Endothelial cell of umbilical vein (primary cell): ENCODE measurements at regions not wholly inside any gene's neighbourhood (a gene's known extent, or its start where the extent isn't known, plus 50 kb on each side); places are given as distances from the start of the nearest gene placed in this dataset.

Source experiments
- CTCF ChIP-seq, 2 donors: IDR thresholded peaks; 1 replicate in 1 of 2; 2 replicates in 1 of 2; pipeline ENCODE4 v1.5.1; 2011; ENCODE audit warnings: low read length in 2 of 2, mild to moderate bottlenecking in 2 of 2, moderate library complexity in 2 of 2, control low read depth in 1 of 2, inconsistent platforms in 1 of 2, low read depth in 1 of 2; ENCODE audit not compliant: insufficient read depth in 1 of 2; ENCODE audit errors: extremely low read depth in 1 of 2
- EZH2 ChIP-seq: IDR thresholded peaks from 2 replicates; pipeline ENCODE4 v1.6.1; 2012; ENCODE audit warnings: borderline replicate concordance, low read depth, mild to moderate bottlenecking, moderate library complexity, low read length, inconsistent platforms; ENCODE audit not compliant: severe bottlenecking
- POLR2A ChIP-seq: IDR thresholded peaks from 2 replicates; pipeline ENCODE4 v1.6.1; 2012; ENCODE audit warnings: low read depth, mild to moderate bottlenecking, control low read depth, low read length

- TF ChIP-seq EZH2, result no peak
- TF ChIP-seq CTCF (IDR thresholded peaks at IDR 0.05; ENCODE audit: extremely low read depth in 1 of 2, insufficient read depth in 1 of 2, low read depth in 1 of 2, low read length in 2 of 2), result no peak
- no peak for TF ChIP-seq POLR2A
Observed at GRCh38 chr13:33464345-33464744, 178.8 kb upstream of the STARD13 start.
